Thyroid gland (tissue), 4 donors: ENCODE measurements at regions not wholly inside any gene's neighbourhood (a gene's known extent, or its start where the extent isn't known, plus 50 kb on each side); places are given as distances from the start of the nearest gene placed in this dataset.

Experiments used
- DNase-seq, 2 donors: peaks; one replicate each; pipeline ENCODE4 v3.0.0-alpha.2; 2019
- H3K27ac ChIP-seq, 3 donors: fragments of 200-600 bp; sonication (generic); 1 replicate in 2 of 3; 2 replicates in 1 of 3; pipeline ENCODE4 v1.5.1; 2016 to 2019; ENCODE audit warnings: mild to moderate bottlenecking in 1 of 3, moderate library complexity in 1 of 3
- H3K27me3 ChIP-seq: fragments of 200-600 bp; sonication (generic); one replicate; pipeline ENCODE4 v1.5.1; 2019
- H3K36me3 ChIP-seq, 2 donors: fragments of 200-600 bp; sonication (generic); one replicate each; pipeline ENCODE4 v1.5.1; 2016 to 2019
- H3K4me1 ChIP-seq, 2 donors: fragments of 200-600 bp; sonication (generic); one replicate each; pipeline ENCODE4 v1.5.1; 2017 to 2019
- H3K4me3 ChIP-seq, 3 donors: fragments of 200-600 bp; sonication (generic); replicated peaks in 1 of 3; 1 replicate in 2 of 3; 2 replicates in 1 of 3; pipeline ENCODE4 v1.5.1; 2016; ENCODE audit warnings: mild to moderate bottlenecking in 1 of 3
- H3K9me3 ChIP-seq: fragments of 200-600 bp; sonication (generic); one replicate; pipeline ENCODE4 v1.5.1; 2017
- POLR2A ChIP-seq, 2 donors: fragments of 450-650 bp; IDR thresholded peaks; one replicate each; pipeline ENCODE4 v1.6.1; 2017; ENCODE audit warnings: antibody characterized with exemption in 2 of 2, mild to moderate bottlenecking in 2 of 2, moderate library complexity in 1 of 2
- WGBS, 2 donors: methylation state at CpG; one replicate each; pipeline ENCODE4 v1.1.5; 2017; 5-methylcytosine and 5-hydroxymethylcytosine counted together
- intact Hi-C: fragments of 100-400 bp; cut with DNase I; formaldehyde crosslinking; loops from one replicate; pipeline ENCODE4 v1.15.1; 2023
- TF ChIP-seq, protein P1 (sequence below), 6 experiments: fragments of 200-600 bp in 3 of 6; fragments of 450-650 bp in 3 of 6; sonication (generic) in 3 of 6; IDR thresholded peaks; one replicate each; pipeline ENCODE4 v1.5.1; 2016 to 2019; ENCODE audit warnings: antibody characterized with exemption in 6 of 6, mild to moderate bottlenecking in 2 of 6, inconsistent platforms in 1 of 6, moderate library complexity in 1 of 6

DNA sequence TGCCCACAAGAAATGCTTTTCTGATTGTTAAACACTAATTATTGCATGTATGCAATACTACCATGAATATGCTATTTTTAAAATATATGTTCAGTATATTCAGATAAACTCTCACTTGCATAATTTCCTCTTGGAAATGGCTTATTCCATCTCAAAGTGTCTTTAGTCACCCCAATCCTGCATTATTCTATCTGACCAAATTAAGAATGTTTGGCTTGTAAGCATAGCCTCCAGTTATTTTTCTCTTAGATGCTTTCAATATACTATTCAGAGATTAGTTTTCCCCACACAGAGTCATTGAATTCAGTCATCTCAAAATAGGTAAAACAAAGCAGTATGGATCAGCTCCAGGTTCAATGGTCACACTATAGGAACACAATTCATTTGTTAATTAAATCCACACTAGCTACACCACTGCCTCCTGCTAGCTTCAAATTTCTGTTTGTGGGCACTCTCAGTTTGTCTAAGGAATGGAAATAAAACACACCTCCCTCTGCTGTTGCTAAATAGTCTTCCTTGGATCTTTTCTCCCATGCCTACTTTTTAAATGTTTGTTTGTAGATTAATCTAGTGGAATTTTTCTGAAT is 134.6 kb upstream of the TBCA start:
- Histone ChIP-seq H3K27me3 (no peaks in the 10 kb centered on the region), H3K9me3 (no peaks in the 10 kb centered on the region), H3K4me3 (no peak overlapping the region), H3K4me1 (no peaks in the 10 kb centered on the region), H3K36me3 (no peaks in the 10 kb centered on the region), H3K27ac (no peak overlapping the region)
- TF ChIP-seq, protein P1, sequence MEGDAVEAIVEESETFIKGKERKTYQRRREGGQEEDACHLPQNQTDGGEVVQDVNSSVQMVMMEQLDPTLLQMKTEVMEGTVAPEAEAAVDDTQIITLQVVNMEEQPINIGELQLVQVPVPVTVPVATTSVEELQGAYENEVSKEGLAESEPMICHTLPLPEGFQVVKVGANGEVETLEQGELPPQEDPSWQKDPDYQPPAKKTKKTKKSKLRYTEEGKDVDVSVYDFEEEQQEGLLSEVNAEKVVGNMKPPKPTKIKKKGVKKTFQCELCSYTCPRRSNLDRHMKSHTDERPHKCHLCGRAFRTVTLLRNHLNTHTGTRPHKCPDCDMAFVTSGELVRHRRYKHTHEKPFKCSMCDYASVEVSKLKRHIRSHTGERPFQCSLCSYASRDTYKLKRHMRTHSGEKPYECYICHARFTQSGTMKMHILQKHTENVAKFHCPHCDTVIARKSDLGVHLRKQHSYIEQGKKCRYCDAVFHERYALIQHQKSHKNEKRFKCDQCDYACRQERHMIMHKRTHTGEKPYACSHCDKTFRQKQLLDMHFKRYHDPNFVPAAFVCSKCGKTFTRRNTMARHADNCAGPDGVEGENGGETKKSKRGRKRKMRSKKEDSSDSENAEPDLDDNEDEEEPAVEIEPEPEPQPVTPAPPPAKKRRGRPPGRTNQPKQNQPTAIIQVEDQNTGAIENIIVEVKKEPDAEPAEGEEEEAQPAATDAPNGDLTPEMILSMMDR (IDR thresholded peaks at IDR 0.05) = no peak
- TF ChIP-seq POLR2A (IDR thresholded peaks at IDR 0.05) = no peak
- intact Hi-C loops = no loop called here
- no peak for DNase-seq

GRCh38 chr5:77909237-77909636 is 133.1 kb upstream of the TBCA start:
- H3K27ac ChIP-seq = no peak overlapping the region
- intact Hi-C loops = no loop called here
- TF ChIP-seq, protein P1 (IDR thresholded peaks at IDR 0.05) = no peak
- no peak for TF ChIP-seq POLR2A (IDR thresholded peaks at IDR 0.05)
- no peaks in the 10 kb centered on the region for H3K27me3 ChIP-seq
- WGBS, 2 donors = 92 to 97% methylated on average over 2 of the region's 2 CpGs
- no peaks in the 10 kb centered on the region for H3K4me1 ChIP-seq
- H3K4me3 ChIP-seq = no peak overlapping the region
- no peaks in the 10 kb centered on the region for H3K9me3 ChIP-seq
- no peak for DNase-seq
- H3K36me3 ChIP-seq = no peaks in the 10 kb centered on the region

- Histone ChIP-seq H3K36me3 (no peaks in the 10 kb centered on the region), H3K4me1 (no peaks in the 10 kb centered on the region), H3K27ac (no peak overlapping the region), H3K27me3 (no peaks in the 10 kb centered on the region), H3K4me3 (no peak overlapping the region), H3K9me3 (no peaks in the 10 kb centered on the region)
- no peak for TF ChIP-seq POLR2A (IDR thresholded peaks at IDR 0.05)
- TF ChIP-seq, protein P1 (IDR thresholded peaks at IDR 0.05) = no peak
- intact Hi-C loops = no loop called here
- DNase-seq = no peak
- WGBS, 2 donors = 89% methylated on average over 3 of the region's 3 CpGs
Observed at GRCh38 chr5:77908787-77909186, 132.6 kb upstream of the TBCA start.

- no peaks in the 10 kb centered on the region for H3K27me3 ChIP-seq
- no peak overlapping the region for H3K4me3 ChIP-seq
- DNase-seq = no peak
- WGBS, 2 donors = 89 to 94% methylated on average over 2 of the region's 2 CpGs
- TF ChIP-seq POLR2A (IDR thresholded peaks at IDR 0.05) = no peak
- TF ChIP-seq, protein P1 (IDR thresholded peaks at IDR 0.05) = no peak
- intact Hi-C loops = no loop called here
- no peak overlapping the region for H3K27ac ChIP-seq
- no peaks in the 10 kb centered on the region for H3K9me3 ChIP-seq
- no peaks in the 10 kb centered on the region for H3K36me3 ChIP-seq
- no peaks in the 10 kb centered on the region for H3K4me1 ChIP-seq
Observed at GRCh38 chr5:77907786-77908185, 131.6 kb upstream of the TBCA start.

GRCh38 chr5:77906806-77907205 is 130.7 kb upstream of the TBCA start:
- intact Hi-C loops = no loop called here
- Histone ChIP-seq H3K27ac (no peak overlapping the region), H3K36me3 (no peaks in the 10 kb centered on the region), H3K4me1 (no peaks in the 10 kb centered on the region), H3K9me3 (no peaks in the 10 kb centered on the region), H3K4me3 (no peak overlapping the region), H3K27me3 (no peaks in the 10 kb centered on the region)
- DNase-seq = no peak
- no peak for TF ChIP-seq POLR2A (IDR thresholded peaks at IDR 0.05)
- TF ChIP-seq, protein P1 (IDR thresholded peaks at IDR 0.05) = no peak
- 95 to 97% methylated on average over 8 of the region's 8 CpGs for WGBS, 2 donors
